ENCODE measurements at regions not wholly inside any gene's neighbourhood (a gene's known extent, or its start where the extent isn't known, plus 50 kb on each side); places are given as distances from the start of the nearest gene placed in this dataset.
A peak's percentile ranks its signal among the peaks of the same experiment; 100 is the strongest.

GRCh38 chr2:238688193-238689153, 159.4 kb upstream of the TWIST2 start:
- TF ChIP-seq CTCF (conservative IDR thresholded peaks at IDR 0.05; ENCODE audit: control insufficient read depth, insufficient read depth, low read depth, low read length), result no peak
- DNase-seq (ENCODE audit: low read depth), result peak; percentile 94
- H3K4me3 ChIP-seq (ENCODE audit: control insufficient read depth, low read depth, low read length), result no peak overlapping the region

DNA sequence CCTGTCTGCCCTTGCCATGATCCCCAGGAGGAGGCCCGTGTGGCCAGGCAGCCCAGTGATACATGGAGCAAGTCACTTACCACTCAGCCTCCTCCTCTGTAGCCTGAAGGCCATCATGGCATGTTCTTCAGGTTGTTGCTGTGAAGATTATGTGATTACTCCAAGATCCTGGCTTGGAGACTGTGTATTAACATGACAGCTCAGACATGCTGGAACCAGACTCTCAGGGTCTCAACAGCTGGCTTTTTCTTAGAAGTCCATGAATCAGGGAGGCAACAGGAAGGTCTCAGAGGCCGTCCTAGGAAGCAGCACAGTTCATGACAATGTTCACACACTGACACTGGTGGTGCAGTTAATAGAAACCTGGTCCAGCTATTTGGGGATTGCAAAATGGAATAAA, 158.6 kb upstream of the TWIST2 start:
- TF ChIP-seq CTCF (conservative IDR thresholded peaks at IDR 0.05; ENCODE audit: control insufficient read depth, insufficient read depth, low read depth, low read length), result no peak
- DNase-seq (ENCODE audit: low read depth), result peak; percentile 19
- H3K4me3 ChIP-seq (ENCODE audit: control insufficient read depth, low read depth, low read length), result no peak overlapping the region

DNA sequence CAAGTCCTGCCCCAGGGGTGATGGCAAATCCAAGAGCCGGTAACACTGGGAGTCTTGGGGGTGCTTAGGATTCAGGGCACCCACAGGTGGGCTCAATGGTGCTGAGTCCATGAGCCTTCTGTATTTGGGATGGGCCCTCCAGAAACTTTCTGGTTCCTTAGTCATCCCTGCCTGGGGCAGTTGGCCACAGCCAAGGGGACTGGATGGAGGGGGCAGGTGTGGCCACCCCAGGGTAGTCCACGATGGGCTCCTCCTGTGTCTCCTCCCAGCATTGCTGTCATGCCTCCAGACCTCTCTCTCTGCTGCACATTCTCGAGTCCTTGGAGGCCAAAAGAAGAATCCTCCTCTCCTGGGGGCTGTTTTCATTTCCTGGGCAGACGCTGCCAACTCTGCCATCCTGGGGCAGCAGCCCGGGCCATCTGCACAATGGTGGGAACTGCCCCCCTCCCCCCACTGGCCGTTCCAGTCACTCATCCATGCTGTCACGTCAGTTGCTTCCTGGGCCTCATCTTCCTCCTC, 158.0 kb upstream of the TWIST2 start:
- no peak for DNase-seq (ENCODE audit: low read depth)
- TF ChIP-seq CTCF (conservative IDR thresholded peaks at IDR 0.05; ENCODE audit: control insufficient read depth, insufficient read depth, low read depth, low read length), result no peak
- no peak overlapping the region for H3K4me3 ChIP-seq (ENCODE audit: control insufficient read depth, low read depth, low read length)

DNA sequence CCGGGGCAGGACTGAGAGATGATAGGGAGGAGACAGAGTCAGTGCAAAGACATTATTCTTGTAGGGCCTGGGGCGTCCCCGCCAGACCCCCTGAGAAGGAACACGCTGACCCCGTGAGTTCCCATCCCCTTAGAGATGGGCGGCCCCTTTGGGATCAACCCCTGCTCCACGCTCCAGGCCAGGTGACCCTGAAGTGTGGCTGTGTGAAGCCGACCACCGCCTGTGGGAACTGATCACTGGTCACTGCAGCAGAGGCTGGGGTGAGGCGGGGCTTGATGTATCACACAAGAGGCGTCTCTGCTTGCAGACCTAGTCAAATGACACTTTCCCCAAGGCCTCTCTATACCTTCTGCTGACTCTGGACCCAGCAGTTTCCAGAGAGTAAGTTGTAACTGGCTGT, 157.4 kb upstream of the TWIST2 start:
- no peak overlapping the region for H3K4me3 ChIP-seq (ENCODE audit: control insufficient read depth, low read depth, low read length)
- TF ChIP-seq CTCF (conservative IDR thresholded peaks at IDR 0.05; ENCODE audit: control insufficient read depth, insufficient read depth, low read depth, low read length), result no peak
- DNase-seq (ENCODE audit: low read depth), result no peak

DNA sequence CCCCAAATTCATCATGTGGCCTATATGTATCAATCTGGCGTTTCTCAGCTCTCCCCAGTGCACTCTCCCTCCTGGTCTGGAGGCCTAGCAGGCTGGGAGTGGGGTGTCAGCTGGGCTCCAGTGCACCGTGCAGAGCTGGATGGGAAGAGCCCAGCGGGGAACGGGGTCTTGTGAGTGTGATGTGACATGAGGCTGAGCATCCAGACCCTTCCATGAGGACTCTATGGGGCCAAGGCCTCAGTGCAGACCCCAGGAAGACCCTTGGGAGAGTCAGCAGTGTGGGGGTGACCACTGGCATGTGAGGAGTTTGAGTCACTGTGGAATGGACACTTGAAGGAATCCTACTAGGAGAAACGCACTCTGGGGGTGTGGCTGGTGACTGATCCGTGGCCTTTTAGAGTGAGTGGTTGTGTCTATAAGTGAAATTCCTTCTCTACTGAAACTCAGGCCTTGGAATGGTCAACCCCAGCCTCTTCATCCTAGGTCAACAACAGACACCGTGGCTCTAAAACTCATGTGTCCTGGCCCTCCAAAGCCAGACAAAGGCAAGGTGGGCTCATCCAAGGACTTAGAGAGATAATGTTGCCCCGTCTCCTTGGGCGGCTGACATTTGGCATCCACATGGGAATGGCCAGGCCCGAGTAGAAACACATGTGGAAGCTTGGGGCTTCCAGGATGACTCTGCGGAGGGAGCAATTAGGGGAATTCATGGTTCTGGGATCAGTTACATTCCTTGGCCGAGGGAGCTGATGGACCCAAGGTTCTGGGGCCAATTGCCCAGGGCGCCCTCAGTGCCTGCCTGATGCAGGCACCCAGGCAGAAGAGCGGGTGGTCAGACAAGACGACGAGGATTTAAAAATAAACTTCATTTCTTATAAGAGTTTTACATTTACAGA, 156.0 kb upstream of the TWIST2 start:
- no peak overlapping the region for H3K4me3 ChIP-seq (ENCODE audit: control insufficient read depth, low read depth, low read length)
- no peak for TF ChIP-seq CTCF (conservative IDR thresholded peaks at IDR 0.05; ENCODE audit: control insufficient read depth, insufficient read depth, low read depth, low read length)
- peak; percentile 57 for DNase-seq (ENCODE audit: low read depth)

DNA sequence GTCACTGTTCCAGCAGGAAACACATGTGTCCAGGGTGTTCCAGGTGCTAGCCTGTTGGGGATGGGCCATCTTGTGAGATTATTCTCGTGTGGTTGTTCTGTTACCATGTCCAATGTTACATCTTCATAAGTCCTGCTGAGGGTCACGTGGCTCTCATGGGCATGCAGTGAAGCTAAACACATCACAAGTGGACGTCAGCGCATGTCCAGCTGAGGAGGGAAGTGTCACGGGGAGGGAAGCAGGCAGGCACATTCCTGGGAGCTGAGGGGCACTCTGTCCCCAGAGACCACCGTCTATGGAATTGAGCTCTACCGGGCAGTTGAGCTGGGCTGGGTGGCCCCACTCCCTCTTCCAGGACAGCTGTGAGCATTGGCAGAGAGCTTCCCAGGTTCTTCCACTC, 155.3 kb upstream of the TWIST2 start:
- DNase-seq (ENCODE audit: low read depth), result no peak
- no peak for TF ChIP-seq CTCF (conservative IDR thresholded peaks at IDR 0.05; ENCODE audit: control insufficient read depth, insufficient read depth, low read depth, low read length)
- no peak overlapping the region for H3K4me3 ChIP-seq (ENCODE audit: control insufficient read depth, low read depth, low read length)
